ENCODE measurements at regions not wholly inside any gene's neighbourhood (a gene's known extent, or its start where the extent isn't known, plus 50 kb on each side); places are given as distances from the start of the nearest gene placed in this dataset.
"Not testable (repeated sequence)": the region's sequence is repeated elsewhere in the genome, so short reads cannot be mapped to it uniquely, and the experiment has no call there.

- H3K4me1 ChIP-seq (ENCODE audit: insufficient read depth, low read length); H3K27ac ChIP-seq (ENCODE audit: low read length): not testable (repeated sequence)
These were observed 89.8 kb upstream of the METTL9 start for GRCh38 chr16:21509437-21510086.

GRCh38 chr16:21510869-21511255, 88.5 kb upstream of the METTL9 start:
- H3K4me1 ChIP-seq (ENCODE audit: insufficient read depth, low read length) = not testable (repeated sequence)

More at GRCh38 chr16:21509437-21510086, 89.8 kb upstream of the METTL9 start:
- not testable (repeated sequence) for H3K4me3 ChIP-seq (ENCODE audit: low read length); H3K27me3 ChIP-seq (ENCODE audit: insufficient read depth, low read length); H3K9ac ChIP-seq (ENCODE audit: low read depth, low read length); H3K9me3 ChIP-seq (ENCODE audit: insufficient read depth, low read depth, low read length)
- peaks cover 44% of the 10 kb centered on the region for H3K36me3 ChIP-seq (ENCODE audit: insufficient read depth, low read depth, low read length)

GRCh38 chr16:21511315-21512210, 87.8 kb upstream of the METTL9 start:
- not testable (repeated sequence) for H3K27me3 ChIP-seq (ENCODE audit: insufficient read depth, low read length); H3K9ac ChIP-seq (ENCODE audit: low read depth, low read length); H3K9me3 ChIP-seq (ENCODE audit: insufficient read depth, low read depth, low read length); H3K27ac ChIP-seq (ENCODE audit: low read length); H3K4me3 ChIP-seq (ENCODE audit: low read length); H3K4me1 ChIP-seq (ENCODE audit: insufficient read depth, low read length)
- H3K36me3 ChIP-seq (ENCODE audit: insufficient read depth, low read depth, low read length) = peaks cover 51% of the 10 kb centered on the region

More at GRCh38 chr16:21510869-21511255, 88.5 kb upstream of the METTL9 start:
- not testable (repeated sequence) for H3K4me3 ChIP-seq (ENCODE audit: low read length); H3K27me3 ChIP-seq (ENCODE audit: insufficient read depth, low read length); H3K9ac ChIP-seq (ENCODE audit: low read depth, low read length); H3K9me3 ChIP-seq (ENCODE audit: insufficient read depth, low read depth, low read length); H3K27ac ChIP-seq (ENCODE audit: low read length)
- H3K36me3 ChIP-seq (ENCODE audit: insufficient read depth, low read depth, low read length) = peaks cover 51% of the 10 kb centered on the region

- H3K27me3 ChIP-seq (ENCODE audit: insufficient read depth, low read length); H3K9me3 ChIP-seq (ENCODE audit: insufficient read depth, low read depth, low read length); H3K4me3 ChIP-seq (ENCODE audit: low read length); H3K9ac ChIP-seq (ENCODE audit: low read depth, low read length); H3K4me1 ChIP-seq (ENCODE audit: insufficient read depth, low read length); H3K27ac ChIP-seq (ENCODE audit: low read length): not testable (repeated sequence)
- H3K36me3 ChIP-seq (ENCODE audit: insufficient read depth, low read depth, low read length) = peaks cover 51% of the 10 kb centered on the region
These were observed 86.8 kb upstream of the METTL9 start for GRCh38 chr16:21512280-21513192.

GRCh38 chr16:21513337-21513741, 86.0 kb upstream of the METTL9 start:
- H3K36me3 ChIP-seq (ENCODE audit: insufficient read depth, low read depth, low read length) = peaks cover 44% of the 10 kb centered on the region
- not testable (repeated sequence) for H3K9me3 ChIP-seq (ENCODE audit: insufficient read depth, low read depth, low read length); H3K9ac ChIP-seq (ENCODE audit: low read depth, low read length); H3K4me1 ChIP-seq (ENCODE audit: insufficient read depth, low read length); H3K27ac ChIP-seq (ENCODE audit: low read length); H3K27me3 ChIP-seq (ENCODE audit: insufficient read depth, low read length); H3K4me3 ChIP-seq (ENCODE audit: low read length)

GRCh38 chr16:21513812-21514473, 85.4 kb upstream of the METTL9 start:
- peaks cover 40% of the 10 kb centered on the region for H3K36me3 ChIP-seq (ENCODE audit: insufficient read depth, low read depth, low read length)
- H3K4me1 ChIP-seq (ENCODE audit: insufficient read depth, low read length); H3K27ac ChIP-seq (ENCODE audit: low read length); H3K9me3 ChIP-seq (ENCODE audit: insufficient read depth, low read depth, low read length); H3K4me3 ChIP-seq (ENCODE audit: low read length); H3K27me3 ChIP-seq (ENCODE audit: insufficient read depth, low read length); H3K9ac ChIP-seq (ENCODE audit: low read depth, low read length): not testable (repeated sequence)

GRCh38 chr16:21514474-21514840, 84.9 kb upstream of the METTL9 start:
- not testable (repeated sequence) for H3K27me3 ChIP-seq (ENCODE audit: insufficient read depth, low read length); H3K27ac ChIP-seq (ENCODE audit: low read length); H3K9ac ChIP-seq (ENCODE audit: low read depth, low read length); H3K9me3 ChIP-seq (ENCODE audit: insufficient read depth, low read depth, low read length); H3K4me3 ChIP-seq (ENCODE audit: low read length); H3K4me1 ChIP-seq (ENCODE audit: insufficient read depth, low read length)
- peaks cover 37% of the 10 kb centered on the region for H3K36me3 ChIP-seq (ENCODE audit: insufficient read depth, low read depth, low read length)

GRCh38 chr16:21516705-21517040, 82.7 kb upstream of the METTL9 start:
- H3K9me3 ChIP-seq (ENCODE audit: insufficient read depth, low read depth, low read length); H3K4me3 ChIP-seq (ENCODE audit: low read length); H3K4me1 ChIP-seq (ENCODE audit: insufficient read depth, low read length); H3K9ac ChIP-seq (ENCODE audit: low read depth, low read length); H3K27ac ChIP-seq (ENCODE audit: low read length); H3K27me3 ChIP-seq (ENCODE audit: insufficient read depth, low read length): not testable (repeated sequence)
- peaks cover 27% of the 10 kb centered on the region for H3K36me3 ChIP-seq (ENCODE audit: insufficient read depth, low read depth, low read length)

- H3K36me3 ChIP-seq (ENCODE audit: insufficient read depth, low read depth, low read length) = peaks cover 24% of the 10 kb centered on the region
- H3K9ac ChIP-seq (ENCODE audit: low read depth, low read length); H3K4me1 ChIP-seq (ENCODE audit: insufficient read depth, low read length); H3K4me3 ChIP-seq (ENCODE audit: low read length); H3K27me3 ChIP-seq (ENCODE audit: insufficient read depth, low read length); H3K9me3 ChIP-seq (ENCODE audit: insufficient read depth, low read depth, low read length); H3K27ac ChIP-seq (ENCODE audit: low read length): not testable (repeated sequence)
These were observed 82.1 kb upstream of the METTL9 start for GRCh38 chr16:21517263-21517662.

GRCh38 chr16:21519361-21520133, 79.8 kb upstream of the METTL9 start:
- Histone ChIP-seq H3K4me1 (ENCODE audit: insufficient read depth, low read length) (peaks cover 14% of the 10 kb centered on the region; the same call in 1 of the 2 replicates), H3K4me3 (ENCODE audit: low read length) (peak overlapping the region; percentile 89), H3K9ac (ENCODE audit: low read depth, low read length) (peak overlapping the region; percentile 83)
- not testable (repeated sequence) for H3K9me3 ChIP-seq (ENCODE audit: insufficient read depth, low read depth, low read length); H3K27me3 ChIP-seq (ENCODE audit: insufficient read depth, low read length); H3K27ac ChIP-seq (ENCODE audit: low read length); H3K36me3 ChIP-seq (ENCODE audit: insufficient read depth, low read depth, low read length)

Measured in iPS-20b (cell line).